HCT116 (cell line): ENCODE measurements at regions not wholly inside any gene's neighbourhood (a gene's known extent, or its start where the extent isn't known, plus 50 kb on each side); places are given as distances from the start of the nearest gene placed in this dataset.

Experiments used
- CBX3 ChIP-seq: IDR thresholded peaks from 2 replicates; pipeline ENCODE4 v1.6.1; 2012; ENCODE audit warnings: low read depth
- EZH2 ChIP-seq: fragments of 200-600 bp; sonication (generic); IDR thresholded peaks from 2 replicates; pipeline ENCODE4 v1.6.1; 2017; ENCODE audit warnings: antibody characterized with exemption, mixed run types
- POLR2AphosphoS5 ChIP-seq: IDR thresholded peaks from 2 replicates; pipeline ENCODE4 v1.6.1; 2011; ENCODE audit warnings: mild to moderate bottlenecking, low read depth, low read length, moderate library complexity
- RAD21 ChIP-seq: IDR thresholded peaks from 2 replicates; pipeline ENCODE4 v1.6.1; 2012; ENCODE audit warnings: low read depth, mild to moderate bottlenecking
- YY1 ChIP-seq: IDR thresholded peaks from 2 replicates; pipeline ENCODE4 v1.6.1; 2011; ENCODE audit warnings: low read length, low read depth, moderate library complexity, mild to moderate bottlenecking; ENCODE audit not compliant: insufficient replicate concordance; ENCODE audit errors: extremely low read depth
- ZNF274 ChIP-seq: fragments of 200-500 bp; sonication (Bioruptor generic); IDR thresholded peaks from 2 replicates; pipeline ENCODE4 v1.6.1; 2014; ENCODE audit warnings: mild to moderate bottlenecking, low read depth, low read length, inconsistent platforms
- TF ChIP-seq, protein P1 (sequence below), 3 experiments: fragments of 200-600 bp in 1 of 3; sonication (generic) in 1 of 3; IDR thresholded peaks in 2 of 3; conservative IDR thresholded peaks in 1 of 3; 2 replicates each; pipeline ENCODE4 v1.5.1; 2012 to 2017; ENCODE audit warnings: low read depth in 2 of 3, low read length in 2 of 3, antibody characterized with exemption in 1 of 3, borderline replicate concordance in 1 of 3, control low read depth in 1 of 3, mild to moderate bottlenecking in 1 of 3, mixed read lengths in 1 of 3, mixed run types in 1 of 3, moderate library complexity in 1 of 3; ENCODE audit not compliant: insufficient read depth in 1 of 3

- TF ChIP-seq CBX3 (no peak), POLR2AphosphoS5 (no peak), EZH2 (no peak), ZNF274 (no peak), YY1 (no peak), RAD21 (no peak)
- TF ChIP-seq, protein P1, sequence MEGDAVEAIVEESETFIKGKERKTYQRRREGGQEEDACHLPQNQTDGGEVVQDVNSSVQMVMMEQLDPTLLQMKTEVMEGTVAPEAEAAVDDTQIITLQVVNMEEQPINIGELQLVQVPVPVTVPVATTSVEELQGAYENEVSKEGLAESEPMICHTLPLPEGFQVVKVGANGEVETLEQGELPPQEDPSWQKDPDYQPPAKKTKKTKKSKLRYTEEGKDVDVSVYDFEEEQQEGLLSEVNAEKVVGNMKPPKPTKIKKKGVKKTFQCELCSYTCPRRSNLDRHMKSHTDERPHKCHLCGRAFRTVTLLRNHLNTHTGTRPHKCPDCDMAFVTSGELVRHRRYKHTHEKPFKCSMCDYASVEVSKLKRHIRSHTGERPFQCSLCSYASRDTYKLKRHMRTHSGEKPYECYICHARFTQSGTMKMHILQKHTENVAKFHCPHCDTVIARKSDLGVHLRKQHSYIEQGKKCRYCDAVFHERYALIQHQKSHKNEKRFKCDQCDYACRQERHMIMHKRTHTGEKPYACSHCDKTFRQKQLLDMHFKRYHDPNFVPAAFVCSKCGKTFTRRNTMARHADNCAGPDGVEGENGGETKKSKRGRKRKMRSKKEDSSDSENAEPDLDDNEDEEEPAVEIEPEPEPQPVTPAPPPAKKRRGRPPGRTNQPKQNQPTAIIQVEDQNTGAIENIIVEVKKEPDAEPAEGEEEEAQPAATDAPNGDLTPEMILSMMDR (IDR thresholded peaks at IDR 0.05 in 2 of 3, conservative IDR thresholded peaks at IDR 0.05 in 1 of 3; ENCODE audit: borderline replicate concordance in 1 of 3, insufficient read depth in 1 of 3, low read depth in 2 of 3, low read length in 2 of 3), result no peak
These were observed 432.0 kb downstream of the CCDC85A start for GRCh38 chr2:56615760-56616159.
